CD4-positive, alpha-beta T cell treated with Interleukin-17A for 4 hours (primary cell): ENCODE measurements at regions not wholly inside any gene's neighbourhood (a gene's known extent, or its start where the extent isn't known, plus 50 kb on each side); places are given as distances from the start of the nearest gene placed in this dataset.
A peak's percentile ranks its signal among the peaks of the same experiment; 100 is the strongest.
"Not testable (repeated sequence)": the region's sequence is repeated elsewhere in the genome, so short reads cannot be mapped to it uniquely, and the experiment has no call there.

Experiments used
- DNase-seq: peaks from one replicate; pipeline ENCODE4 v3.0.0-alpha.2; 2020; ENCODE audit warnings: mixed read lengths

DNA sequence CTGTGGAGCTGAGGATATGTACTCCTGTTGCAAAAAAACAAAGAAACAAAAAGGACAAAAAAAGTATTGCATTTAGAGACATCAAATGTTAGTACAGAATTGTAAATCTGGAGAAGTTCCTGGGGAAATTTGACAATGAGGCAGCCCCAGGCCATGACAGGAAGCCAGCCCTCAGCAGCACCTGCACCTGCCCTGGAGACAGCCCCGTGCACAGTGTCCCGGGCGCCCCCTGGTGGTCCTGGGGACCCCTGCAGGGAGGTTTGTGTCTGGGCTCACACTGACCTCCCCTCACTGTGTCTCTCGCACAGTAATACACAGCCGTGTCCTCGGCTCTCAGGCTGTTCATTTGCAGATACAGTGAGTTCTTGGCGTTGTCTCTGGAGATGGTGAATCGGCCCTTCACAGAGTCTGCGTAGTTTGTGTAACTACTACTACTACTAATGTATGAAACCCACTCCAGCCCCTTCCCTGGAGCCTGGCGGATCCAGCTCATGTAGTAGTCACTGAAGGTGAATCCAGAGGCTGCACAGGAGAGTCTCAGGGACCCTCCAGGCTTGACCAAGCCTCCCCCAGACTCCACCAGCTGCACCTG is 590.1 kb downstream of the TMEM121 start:
- peak; percentile 27 for DNase-seq

DNA sequence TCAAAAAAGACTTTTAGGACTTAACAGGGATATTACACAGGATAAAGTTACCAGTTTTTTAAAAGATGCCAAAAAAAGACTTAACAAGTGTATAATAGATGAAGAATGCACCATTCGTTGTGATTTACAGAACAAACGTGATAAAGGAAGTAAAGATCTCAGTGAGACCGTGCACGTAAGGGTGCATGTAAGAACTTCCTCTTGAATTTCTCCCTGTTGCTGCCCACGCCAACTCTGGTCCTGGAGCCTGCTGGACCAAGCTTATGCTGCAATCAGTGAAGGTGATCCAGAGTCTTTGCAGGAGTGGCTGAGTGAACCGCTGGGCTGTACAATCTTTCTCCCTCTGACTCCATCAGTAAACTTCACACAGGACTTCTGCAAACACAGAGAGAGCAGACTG is 593.7 kb downstream of the TMEM121 start:
- peak; percentile 36 for DNase-seq

DNA sequence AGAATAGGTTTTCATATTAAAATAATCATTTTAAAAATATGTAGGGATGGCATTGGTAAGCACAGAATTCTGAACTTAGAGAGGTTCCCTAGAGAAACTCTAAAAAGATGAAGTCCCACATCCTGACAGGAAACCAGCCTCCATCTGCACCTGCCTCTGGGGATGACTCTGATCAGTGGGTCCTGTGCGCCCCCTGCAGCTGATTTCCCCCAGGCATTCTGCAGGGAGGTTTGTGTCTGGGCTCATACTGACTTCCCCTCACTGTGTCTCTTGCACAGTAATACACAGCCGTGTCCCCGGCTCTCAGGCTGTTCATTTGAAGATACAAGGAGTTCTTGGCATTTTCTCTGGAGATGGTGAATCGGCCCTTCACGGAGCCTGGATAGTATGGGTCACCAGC is 602.9 kb downstream of the TMEM121 start:
- peak; percentile 83 for DNase-seq

DNA sequence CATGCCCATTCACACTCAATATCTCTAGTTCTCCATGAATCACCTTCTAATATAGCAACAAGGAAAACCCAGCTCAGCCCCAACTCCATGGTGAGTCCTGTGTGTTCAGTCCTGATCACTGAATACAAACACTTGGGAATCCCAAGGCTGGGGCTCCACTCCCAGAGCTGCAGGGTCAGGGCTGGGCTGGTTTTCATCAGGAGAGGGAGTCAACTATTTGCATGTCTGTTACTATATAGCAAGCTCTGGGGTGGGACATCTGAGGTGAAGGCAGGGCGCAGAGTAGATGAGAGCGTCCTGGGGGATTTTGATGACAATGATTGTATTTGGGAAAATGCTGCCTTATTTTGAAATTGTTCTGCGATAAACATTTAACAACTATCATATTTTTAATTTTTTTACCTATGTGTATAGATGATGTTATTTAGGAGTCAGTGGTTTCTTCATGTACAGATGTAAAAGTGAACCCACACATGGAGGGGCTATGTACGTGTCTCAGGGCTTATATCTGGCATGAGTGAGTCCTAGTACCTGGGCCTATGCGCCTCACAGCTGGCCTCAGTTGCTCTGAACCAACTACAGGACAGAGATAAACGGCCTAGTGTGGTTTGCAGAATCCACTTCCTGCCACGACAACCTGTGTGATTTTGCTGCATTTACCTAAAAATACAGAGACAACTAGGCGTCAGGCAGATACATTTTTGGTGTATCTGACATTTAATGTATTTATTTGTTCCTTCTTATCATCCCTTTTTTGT is 603.7 kb downstream of the TMEM121 start:
- peak; percentile 47 for DNase-seq

DNA sequence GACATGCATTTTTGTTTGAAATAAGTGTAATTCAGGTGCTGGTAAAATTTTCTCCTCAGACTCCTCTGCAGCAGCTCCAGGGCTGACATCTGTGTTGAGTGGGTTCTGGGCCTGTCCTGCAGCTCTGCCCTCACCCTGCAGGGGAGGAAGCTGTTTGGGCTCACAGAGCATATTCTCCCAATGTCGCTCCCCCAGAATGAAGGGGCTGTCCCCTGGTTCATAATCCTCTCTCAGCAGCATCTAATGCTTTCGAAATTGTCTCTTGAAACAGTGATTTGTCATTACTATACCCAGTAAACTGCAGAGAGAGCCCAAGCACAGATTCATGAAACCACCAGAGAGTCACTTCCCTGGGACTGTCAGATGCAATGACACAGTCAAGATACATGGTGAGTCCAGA is 606.7 kb downstream of the TMEM121 start:
- DNase-seq = not testable (repeated sequence)

DNA sequence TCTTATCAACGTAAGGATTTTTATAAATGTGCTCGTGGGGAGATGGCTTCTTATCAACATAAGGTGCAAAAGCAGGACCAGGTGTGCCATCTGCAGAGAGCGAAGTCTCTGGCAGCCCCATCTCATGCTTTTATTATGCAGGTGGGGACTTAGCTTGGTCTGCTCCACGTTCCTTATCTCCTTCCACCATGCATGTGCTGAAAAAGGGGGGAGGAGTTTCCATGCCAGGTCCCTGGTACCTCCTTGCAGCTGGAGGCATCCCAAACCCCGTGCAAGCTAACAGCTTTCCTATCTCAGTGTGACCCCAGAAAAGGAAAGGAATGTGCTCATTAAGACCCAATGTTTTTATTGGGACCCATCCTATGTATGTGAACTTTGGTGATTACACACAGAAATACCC is 608.5 kb downstream of the TMEM121 start:
- DNase-seq = no peak

DNA sequence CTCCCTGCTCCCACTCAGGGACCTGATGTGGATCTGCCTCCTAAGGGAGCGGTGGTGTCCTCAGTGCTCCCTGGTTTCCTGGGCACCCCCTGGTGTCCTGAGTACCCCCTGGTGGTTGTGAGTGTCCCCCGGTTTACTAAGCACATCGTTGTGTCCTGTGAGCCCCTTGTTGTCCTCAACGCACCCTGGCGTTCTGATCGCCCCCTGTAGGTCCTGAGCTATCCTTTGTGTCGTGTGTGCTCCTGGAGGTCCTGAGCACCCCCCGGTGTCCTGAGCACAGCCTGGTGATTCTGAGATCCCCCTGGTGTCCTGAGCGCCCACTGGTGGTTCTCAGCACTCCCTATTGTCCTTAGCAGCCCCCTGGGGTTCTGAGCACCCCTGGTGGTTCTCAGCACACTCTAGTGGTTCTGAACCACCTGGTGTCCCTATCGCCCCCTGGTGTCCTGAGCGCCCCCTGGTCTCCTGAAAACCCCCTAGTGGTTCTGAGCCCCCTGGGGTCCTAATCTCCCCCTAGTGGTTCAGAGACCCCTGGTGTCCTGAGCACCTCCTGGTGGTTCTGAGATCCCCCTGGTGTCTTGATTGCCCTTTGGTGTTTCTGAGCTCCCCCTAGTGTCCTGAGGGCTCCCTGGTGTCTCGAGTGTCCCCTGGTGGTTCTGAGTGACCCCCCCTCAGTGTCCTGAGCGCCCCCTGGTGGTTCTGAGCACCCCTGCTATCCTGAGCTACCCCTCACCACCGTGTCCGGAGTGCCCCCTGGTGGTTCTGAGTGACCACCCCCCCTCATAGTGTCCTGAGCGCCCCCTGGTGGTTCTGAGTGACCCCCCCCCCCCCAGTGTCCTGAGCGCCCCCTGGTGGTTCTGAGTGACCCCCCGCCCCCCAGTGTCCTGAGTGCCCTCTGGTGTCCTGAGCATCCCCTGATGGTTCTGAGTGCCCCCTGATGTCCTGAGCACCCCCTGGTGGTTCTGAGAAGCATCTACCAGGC is 615.1 kb downstream of the TMEM121 start:
- peak; percentile 60 for DNase-seq

DNA sequence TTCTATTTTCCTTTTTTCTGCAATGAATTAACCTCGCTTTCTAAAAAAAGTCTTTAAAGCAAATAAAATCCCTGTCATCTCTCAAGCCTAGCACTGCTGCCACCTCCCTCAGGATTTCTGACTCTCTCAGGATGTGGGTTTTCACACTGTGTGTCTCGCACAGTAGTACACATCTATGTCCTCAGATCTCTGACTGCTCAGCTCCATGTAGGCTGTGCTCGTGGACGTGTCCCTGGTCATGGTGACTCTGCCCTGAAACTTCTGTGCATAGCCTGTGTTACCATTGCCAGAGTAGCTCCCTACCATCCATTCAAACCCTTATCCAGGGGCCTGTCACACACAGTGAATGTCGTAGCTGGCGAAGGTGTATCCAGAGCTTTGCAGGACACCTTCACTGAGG is 619.3 kb downstream of the TMEM121 start:
- DNase-seq = not testable (repeated sequence)

DNA sequence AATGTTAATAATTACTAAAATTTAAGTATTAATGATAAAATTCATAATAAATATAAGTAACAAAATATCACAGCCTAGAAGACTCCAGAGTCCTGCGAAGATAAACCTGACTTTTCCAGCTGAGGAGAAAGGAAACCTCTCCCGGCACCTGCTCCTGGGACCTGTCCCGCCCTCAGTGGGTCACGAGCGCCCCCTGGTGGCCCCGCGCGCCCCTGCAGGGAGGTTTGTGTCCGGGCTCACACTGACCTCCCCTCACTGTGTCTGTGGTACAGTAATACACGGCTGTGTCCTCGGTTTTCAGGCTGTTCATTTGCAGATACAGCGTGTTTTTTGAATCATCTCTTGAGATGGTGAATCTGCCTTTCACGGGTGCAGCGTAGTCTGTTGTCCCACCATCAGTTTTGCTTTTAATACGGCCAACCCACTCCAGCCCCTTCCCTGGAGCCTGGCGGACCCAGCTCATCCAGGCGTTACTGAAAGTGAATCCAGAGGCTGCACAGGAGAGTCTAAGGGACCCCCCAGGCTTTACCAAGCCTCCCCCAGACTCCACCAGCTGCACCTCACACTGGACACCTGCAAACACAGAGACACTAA is 627.1 kb downstream of the TMEM121 start:
- peak; percentile 90 for DNase-seq

DNA sequence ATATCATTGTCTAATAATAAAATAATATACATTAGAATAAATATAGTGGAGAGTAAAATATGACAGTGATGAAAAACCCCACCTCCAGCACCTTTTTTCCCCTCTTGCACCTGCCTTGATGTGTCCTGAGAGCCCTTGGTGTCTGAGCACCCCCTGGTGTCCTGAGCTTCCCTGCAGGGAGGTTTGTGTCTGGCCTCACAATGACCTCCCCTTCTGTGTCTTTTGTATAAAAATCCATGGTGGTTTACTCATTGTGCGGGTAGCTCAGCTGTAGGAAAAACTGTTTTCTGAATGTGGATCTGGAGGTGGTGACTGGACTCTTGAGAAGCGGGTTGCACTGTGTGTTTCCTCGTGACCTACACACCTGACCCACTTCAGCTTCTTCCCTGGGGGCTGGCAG is 636.9 kb downstream of the TMEM121 start:
- DNase-seq = no peak

DNA sequence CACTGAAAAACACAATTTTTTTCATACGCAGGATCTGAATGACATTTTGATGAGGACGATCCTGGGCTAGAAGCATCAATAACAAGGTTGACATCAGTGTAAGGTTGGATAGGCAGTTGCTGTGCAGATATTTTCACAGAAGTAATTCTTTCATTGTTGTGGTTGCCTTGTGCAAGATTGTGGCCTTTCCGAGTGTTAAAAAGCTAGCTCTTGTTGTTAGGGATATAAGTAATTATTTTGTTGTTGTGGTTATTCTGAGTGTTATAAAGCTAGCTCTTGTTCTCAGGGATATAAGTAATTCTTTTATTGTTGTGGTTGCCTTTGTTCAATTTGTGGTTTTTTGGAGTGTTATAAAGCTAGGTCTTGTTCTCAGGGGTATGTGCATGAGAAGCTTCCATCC is 637.4 kb downstream of the TMEM121 start:
- DNase-seq = not testable (repeated sequence)

DNA sequence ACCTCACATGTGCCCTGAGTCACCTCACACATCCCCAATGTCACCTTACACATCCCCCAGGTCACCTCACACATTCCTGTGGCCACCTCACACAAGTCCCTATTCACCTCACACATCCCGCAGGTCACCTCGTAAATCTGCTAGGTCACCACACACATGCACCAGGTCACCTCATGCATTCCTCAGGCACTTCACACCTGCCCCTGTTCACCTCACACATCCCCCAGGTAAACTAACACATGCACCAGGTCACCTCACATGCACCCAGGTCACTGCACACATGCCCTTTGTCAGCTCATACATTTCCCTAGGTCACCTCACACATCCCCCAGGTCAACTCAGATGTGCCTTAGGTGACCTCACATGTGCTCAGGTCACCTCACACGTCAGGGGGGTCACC is 639.8 kb downstream of the TMEM121 start:
- DNase-seq = no peak

DNA sequence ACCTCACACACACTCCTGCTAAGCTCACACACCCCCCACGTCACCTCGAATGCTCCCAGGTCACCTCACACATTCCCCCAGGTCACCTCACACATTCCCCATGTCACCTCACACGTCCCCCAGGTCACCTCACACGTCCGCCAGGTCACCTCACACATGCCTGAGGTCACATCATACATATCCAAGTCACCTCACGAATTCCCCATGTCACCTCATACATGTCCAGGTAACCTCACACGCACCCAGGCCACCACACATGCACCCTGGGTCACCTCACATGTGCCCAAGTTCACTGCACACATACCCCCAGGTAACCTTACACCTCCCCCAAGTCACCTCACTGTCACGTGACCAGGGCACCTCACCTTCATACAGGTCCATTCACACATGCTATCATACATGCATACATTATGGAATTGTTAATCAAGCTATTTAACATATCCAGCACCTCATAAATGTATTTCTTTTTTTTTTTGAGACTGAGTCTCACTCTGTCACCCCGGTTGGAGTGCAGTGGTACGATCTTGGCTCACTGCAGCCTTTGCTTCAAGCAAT is 640.3 kb downstream of the TMEM121 start:
- no peak for DNase-seq

DNA sequence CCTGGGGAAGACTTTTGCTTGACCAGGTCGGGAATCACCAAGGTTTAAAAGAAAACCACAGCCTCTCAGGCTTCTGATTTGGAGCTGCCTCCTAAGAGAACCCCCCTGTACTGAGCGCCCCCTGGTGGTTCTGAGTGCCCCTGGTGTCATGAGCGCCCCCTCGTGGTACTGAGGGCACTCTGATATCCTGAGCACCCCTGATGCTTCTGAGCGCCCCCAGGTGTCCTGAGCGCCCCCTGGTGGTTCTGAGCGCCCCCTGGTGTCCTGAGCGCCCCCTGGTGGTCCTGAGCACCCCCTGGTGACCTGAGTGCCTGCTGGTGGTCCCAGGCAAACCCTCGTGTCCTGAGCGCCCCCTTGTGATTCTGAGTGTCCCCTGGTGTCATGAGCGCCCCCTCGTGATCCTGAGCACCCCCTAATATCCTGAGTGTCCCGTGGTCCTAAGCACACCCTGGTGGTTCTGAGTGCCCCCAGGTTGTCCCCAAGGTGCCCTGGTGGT is 643.8 kb downstream of the TMEM121 start:
- peak; percentile 57 for DNase-seq

DNA sequence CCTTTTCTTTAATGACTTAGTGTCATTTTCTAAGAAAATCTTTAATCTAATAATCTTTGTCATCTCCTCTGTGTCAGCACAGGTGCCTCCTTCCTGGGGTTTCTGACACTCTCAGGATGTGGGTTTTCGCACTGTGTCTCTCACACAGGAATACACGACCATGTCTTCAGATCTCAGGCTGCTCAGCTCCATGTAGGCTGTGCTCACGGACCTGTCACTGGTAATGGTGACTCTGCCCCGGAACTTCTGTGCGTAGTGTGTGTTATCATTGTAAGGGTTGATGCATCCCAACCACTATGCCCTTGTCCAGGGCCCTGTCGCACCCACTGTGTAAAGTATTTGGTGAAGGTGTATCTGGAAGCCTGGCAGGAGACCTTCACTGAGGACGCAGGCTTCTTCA is 647.8 kb downstream of the TMEM121 start:
- peak; percentile 85 for DNase-seq

DNA sequence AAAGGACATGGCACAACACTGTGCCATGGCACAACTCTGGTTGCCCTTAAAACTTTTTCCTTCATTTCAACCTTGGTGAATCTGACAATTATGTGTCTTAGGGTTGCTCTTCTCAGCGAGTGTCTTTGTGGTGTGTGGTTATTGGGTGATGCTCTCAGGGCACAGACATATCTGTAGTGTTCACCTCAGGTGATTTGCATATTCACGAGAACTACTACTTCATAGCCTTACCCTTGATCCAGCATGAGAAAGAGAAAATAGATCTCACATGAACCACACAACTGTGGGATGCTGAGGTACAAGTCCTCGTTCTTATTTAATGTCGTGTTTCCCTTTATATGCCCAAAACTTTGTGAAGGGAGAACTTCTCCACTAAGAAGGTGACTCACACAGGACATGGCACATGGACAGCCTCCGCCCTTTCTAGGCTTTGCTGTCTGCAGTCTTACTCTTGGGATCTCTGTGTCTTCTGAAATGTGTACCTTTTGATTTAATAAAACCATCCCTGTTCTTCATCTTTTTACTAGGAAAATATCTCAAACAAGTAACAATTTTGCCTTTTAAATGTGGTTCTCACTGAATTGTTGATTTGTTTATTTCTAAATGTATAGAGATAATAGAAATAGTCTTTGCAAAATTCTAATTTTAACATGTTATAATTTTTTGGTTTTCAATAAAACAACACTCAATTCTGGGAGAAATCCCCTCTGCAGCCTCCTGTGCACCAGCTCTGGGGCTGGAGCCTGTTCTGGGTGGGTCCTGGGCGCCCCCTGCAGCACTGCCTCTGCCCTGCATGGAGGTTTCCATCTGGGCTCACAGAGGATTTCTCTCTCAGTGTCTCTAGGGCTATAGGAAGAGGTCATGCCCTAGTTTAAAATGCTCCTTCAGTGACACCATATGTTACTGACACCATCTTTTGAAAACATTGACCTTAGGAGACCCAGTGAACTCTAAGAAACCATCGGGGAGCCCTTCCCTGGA is 651.2 kb downstream of the TMEM121 start:
- DNase-seq = peak; percentile 56

DNA sequence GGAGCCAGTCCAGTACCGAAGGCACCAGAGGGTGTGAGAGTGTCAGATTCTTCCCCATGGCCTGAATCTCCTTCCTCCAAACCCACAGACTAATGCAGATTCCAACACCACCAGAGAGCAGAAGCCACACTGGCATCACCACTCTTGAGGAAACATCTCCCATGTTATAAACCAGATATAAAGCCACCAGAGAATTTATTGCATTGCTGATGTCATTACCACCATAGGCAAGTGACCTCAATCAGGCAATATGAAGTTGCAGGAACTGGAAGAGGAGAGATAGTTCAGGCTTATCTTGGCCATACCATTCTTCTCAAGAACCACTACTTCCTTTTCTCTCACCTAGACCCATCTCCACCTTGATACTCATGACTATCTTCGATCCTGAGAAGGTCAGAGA is 653.4 kb downstream of the TMEM121 start:
- DNase-seq = no peak

DNA sequence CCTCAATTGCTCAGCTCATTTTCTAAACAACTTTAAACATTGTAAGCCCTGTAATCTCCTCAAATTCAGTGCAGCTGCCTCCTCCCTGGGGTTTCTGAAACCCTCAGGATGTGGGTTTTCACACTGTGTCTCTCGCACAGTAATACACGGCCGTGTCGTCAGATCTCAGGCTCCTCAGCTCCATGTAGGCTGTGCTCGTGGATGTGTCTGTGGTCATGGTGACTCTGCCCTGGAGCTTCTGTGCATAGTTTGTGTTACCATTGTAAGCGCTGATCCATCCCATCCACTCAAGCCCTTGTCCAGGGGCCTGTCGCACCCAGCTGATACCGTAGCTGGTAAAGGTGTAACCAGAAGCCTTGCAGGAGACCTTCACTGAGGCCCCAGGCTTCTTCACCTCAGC is 658.4 kb downstream of the TMEM121 start:
- DNase-seq = peak; percentile 85

DNA sequence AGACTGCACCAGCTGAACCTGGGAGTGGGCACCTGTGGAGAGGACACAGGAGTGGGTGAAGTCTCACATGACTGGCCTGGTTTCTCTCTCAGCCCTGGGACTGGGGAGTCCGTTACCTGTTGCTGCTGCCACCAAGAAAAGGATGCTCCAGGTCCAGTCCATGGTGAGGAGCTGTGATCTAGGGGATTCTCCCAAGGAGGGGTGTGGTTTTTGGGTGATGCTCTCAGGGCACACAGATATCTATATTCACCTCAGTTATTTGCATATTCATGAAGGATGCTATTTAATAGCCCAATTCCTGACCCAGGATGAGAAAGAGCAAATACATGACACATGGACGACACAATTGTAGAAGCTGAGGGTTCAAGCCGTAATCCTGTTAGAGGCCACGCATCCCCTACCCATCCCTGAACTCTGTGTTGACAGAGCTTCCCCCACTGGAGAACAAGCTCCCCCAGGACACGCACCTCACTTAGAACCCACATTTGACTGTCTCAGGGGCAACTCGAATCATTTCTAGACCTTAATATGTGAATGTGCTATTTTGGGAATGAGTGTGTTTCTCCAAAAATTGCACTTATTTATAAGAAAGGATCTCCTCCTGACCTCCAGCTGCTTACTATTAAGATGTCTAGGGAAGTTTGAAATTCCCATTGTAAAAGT is 658.9 kb downstream of the TMEM121 start:
- DNase-seq = not testable (repeated sequence)

DNA sequence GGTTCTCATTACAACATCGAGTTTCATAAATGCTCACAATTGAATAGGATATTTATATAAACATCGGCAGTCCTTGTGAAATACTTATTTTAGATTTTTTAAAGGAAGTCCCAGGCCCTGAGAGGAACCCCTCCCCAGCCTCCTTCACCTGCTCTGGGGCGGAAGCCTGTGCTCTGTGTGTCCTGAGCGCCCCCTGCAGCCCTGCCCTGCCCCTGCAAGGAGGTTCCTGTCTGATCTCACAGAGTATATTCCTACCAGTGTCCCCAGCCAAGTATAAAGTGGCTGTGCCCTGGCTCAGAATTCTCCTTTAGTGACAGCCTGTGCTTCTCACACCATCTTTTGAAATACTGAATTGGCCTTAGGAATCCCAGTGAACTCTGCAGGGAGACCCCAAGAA is 659.5 kb downstream of the TMEM121 start:
- DNase-seq = peak; percentile 91

DNA sequence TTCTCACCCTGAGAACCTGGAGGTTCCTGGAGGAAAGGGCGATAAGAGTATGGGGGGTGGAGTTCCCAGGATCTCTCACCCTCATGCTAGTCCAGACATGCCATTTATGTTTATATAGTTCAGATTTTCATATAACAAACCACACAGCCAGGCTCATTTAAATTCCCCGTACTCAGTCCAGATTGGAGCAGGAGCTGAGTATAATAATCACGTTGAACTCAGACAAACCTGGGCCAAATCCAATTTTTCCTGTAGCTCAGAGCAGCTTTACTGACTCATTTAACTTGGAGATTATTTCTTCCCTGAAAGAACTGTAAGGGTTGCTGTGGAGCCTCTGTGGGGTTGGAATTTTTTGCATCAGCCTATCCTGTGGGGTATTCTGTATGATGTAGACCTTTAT is 660.8 kb downstream of the TMEM121 start:
- no peak for DNase-seq
